Adrenal gland (tissue), 9 donors: ENCODE measurements at regions not wholly inside any gene's neighbourhood (a gene's known extent, or its start where the extent isn't known, plus 50 kb on each side); places are given as distances from the start of the nearest gene placed in this dataset.
A peak's percentile ranks its signal among the peaks of the same experiment; 100 is the strongest.

Experiments used
- DNase-seq, 7 donors: peaks; one replicate each; pipeline ENCODE4 v3.0.0-alpha.2; 2019 to 2020
- H3K27ac ChIP-seq, 5 donors: fragments of 200-600 bp; sonication (generic) in 4 of 5; 1 replicate in 3 of 5; 2 replicates in 2 of 5; pipeline versions ENCODE4 v1.5.1 to v1.8.0; 2016 to 2020; ENCODE audit warnings: mild to moderate bottlenecking in 1 of 5
- H3K27me3 ChIP-seq: fragments of 200-600 bp; 2 replicates; pipeline ENCODE4 v1.8.0; 2021
- H3K36me3 ChIP-seq, 2 donors: fragments of 200-600 bp; replicated peaks in 1 of 2; 1 replicate in 1 of 2; 2 replicates in 1 of 2; pipeline versions ENCODE4 v1.5.1 to v1.8.0; 2018 to 2022
- H3K4me1 ChIP-seq, 2 donors: fragments of 200-600 bp; replicated peaks in 1 of 2; 1 replicate in 1 of 2; 2 replicates in 1 of 2; pipeline versions ENCODE4 v1.5.1 to v1.8.0; 2018 to 2021
- H3K4me3 ChIP-seq, 4 donors: fragments of 200-600 bp; sonication (generic) in 3 of 4; one replicate each; pipeline ENCODE4 v1.5.1; 2016 to 2018
- H3K9me3 ChIP-seq, 3 donors: fragments of 200-600 bp; sonication (generic) in 1 of 3; replicated peaks in 1 of 3; 1 replicate in 2 of 3; 2 replicates in 1 of 3; pipeline versions ENCODE4 v1.5.1 to v1.8.0; 2016 to 2021
- POLR2A ChIP-seq, 2 donors: fragments of 450-650 bp; IDR thresholded peaks; one replicate each; pipeline ENCODE4 v1.6.1; 2017; ENCODE audit warnings: antibody characterized with exemption in 2 of 2, mild to moderate bottlenecking in 2 of 2, moderate library complexity in 1 of 2
- WGBS, 4 donors: extraction: QIAGEN DNeasy Blood & Tissue Kit in 2 of 4; methylation state at CpG; one replicate each; pipeline versions ENCODE4 v1.1.5 to v1.1.7; 2013 to 2017; 5-methylcytosine and 5-hydroxymethylcytosine counted together
- intact Hi-C, 2 donors: fragments of 100-400 bp; cut with DNase I; formaldehyde crosslinking; loops; one replicate each; pipeline versions ENCODE4 v1.14.1 to v1.15.0; 2022 to 2023
- TF ChIP-seq, protein P1 (sequence below), 6 experiments: fragments of 450-650 bp in 4 of 6; fragments of 200-600 bp in 2 of 6; sonication (generic) in 1 of 6; IDR thresholded peaks; 1 replicate in 5 of 6; 2 replicates in 1 of 6; pipeline versions ENCODE4 v1.5.1 to v1.8.0; 2016 to 2021; ENCODE audit warnings: antibody characterized with exemption in 6 of 6, mild to moderate bottlenecking in 2 of 6, moderate library complexity in 1 of 6
- donor health status: healthy with polysubstance abuse.
- donor health status: Bipolar disorder and iron deficiency.
- donor health status: DM: yes; HTN: yes; CAD: no.
- donor health status: DM: no; HTN: no; CAD: no.
- donor health status: DM: no; HTN: no; CAD: no.

- peaks cover 0 to 28% of the 10 kb centered on the region in 2 donors for H3K4me1 ChIP-seq
- intact Hi-C loops, result loop anchor here (5.0 to 10.0 kb wide), 4 partner anchors 99 to 409 kb away; partner anchors contain the start of gene JADE1 (in 1 of the 2)
- WGBS, 4 donors, result 51 to 69% (median 67%) methylated on average over 3 to 4 of the region's 4 CpGs
- H3K4me3 ChIP-seq, result no peak overlapping the region
- no peak overlapping the region for H3K27ac ChIP-seq
- no peaks in the 10 kb centered on the region for H3K9me3 ChIP-seq
- H3K36me3 ChIP-seq, result no peaks in the 10 kb centered on the region
- no peaks in the 10 kb centered on the region for H3K27me3 ChIP-seq
- no peak for TF ChIP-seq POLR2A (IDR thresholded peaks at IDR 0.05)
- TF ChIP-seq, protein P1, sequence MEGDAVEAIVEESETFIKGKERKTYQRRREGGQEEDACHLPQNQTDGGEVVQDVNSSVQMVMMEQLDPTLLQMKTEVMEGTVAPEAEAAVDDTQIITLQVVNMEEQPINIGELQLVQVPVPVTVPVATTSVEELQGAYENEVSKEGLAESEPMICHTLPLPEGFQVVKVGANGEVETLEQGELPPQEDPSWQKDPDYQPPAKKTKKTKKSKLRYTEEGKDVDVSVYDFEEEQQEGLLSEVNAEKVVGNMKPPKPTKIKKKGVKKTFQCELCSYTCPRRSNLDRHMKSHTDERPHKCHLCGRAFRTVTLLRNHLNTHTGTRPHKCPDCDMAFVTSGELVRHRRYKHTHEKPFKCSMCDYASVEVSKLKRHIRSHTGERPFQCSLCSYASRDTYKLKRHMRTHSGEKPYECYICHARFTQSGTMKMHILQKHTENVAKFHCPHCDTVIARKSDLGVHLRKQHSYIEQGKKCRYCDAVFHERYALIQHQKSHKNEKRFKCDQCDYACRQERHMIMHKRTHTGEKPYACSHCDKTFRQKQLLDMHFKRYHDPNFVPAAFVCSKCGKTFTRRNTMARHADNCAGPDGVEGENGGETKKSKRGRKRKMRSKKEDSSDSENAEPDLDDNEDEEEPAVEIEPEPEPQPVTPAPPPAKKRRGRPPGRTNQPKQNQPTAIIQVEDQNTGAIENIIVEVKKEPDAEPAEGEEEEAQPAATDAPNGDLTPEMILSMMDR (IDR thresholded peaks at IDR 0.05), result no peak
- DNase-seq, result peak in 4 of 7 donors; percentile 36 to 58 (median 41)
Measured at GRCh38 chr4:128456171-128456570, 168.6 kb upstream of the PGRMC2 start.

DNA sequence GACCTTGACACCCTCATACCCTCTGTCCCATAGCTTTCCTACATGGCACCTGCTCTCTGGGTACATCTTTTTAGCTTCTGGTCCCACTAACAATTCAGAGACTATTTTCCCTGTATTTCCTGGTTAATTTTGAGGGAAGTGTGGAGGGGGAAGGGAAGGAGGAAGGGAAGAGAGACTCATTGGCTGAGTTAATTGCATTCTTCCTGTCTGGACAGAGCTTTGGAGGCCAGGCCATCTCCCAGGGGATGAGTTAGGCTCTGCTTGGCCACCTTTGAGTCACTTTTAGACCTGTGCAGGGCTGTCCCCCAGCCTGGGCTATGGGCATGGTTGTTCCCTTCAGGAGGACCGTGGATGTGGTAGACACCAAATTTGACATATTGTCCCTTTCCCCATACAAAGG is 167.9 kb upstream of the PGRMC2 start:
- intact Hi-C loops, result loop anchor here (5.0 to 10.0 kb wide), 4 partner anchors 99 to 409 kb away; partner anchors contain the start of gene JADE1 (in 1 of the 2)
- TF ChIP-seq POLR2A (IDR thresholded peaks at IDR 0.05), result no peak
- TF ChIP-seq, protein P1 (IDR thresholded peaks at IDR 0.05), result no peak
- Histone ChIP-seq H3K4me1 (peaks cover 0 to 22% of the 10 kb centered on the region in 2 donors), H3K9me3 (no peaks in the 10 kb centered on the region), H3K36me3 (no peaks in the 10 kb centered on the region), H3K27me3 (no peaks in the 10 kb centered on the region), H3K4me3 (no peak overlapping the region), H3K27ac (no peak overlapping the region)
- DNase-seq, result no peak
- WGBS, 4 donors, result 90 to 100% (median 98%) methylated on average over 1 of the region's 1 CpG

DNA sequence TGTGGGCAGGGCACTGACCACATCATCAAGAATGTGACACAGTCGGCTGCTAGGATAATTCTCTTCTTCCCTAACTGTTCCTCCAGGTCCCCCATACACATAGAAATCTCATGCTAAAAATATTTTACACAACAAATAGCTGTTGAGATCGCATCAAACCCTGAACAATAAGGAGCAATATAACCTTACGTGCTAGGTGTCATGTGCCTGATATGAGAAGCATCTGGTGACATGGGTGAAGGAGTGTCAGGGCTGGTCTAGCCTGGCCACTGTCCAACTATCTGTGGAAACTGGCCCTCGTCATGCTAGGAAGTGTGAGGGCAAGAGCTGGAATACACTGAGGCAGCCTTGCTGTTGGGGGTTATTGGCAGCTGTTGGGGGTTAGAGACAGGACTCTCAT is 167.3 kb upstream of the PGRMC2 start:
- no peak for DNase-seq
- Histone ChIP-seq H3K27ac (peak overlapping the region in 2 of 5 donors; percentile 3 to 68), H3K4me3 (no peak overlapping the region), H3K36me3 (no peaks in the 10 kb centered on the region), H3K27me3 (no peaks in the 10 kb centered on the region), H3K9me3 (no peaks in the 10 kb centered on the region), H3K4me1 (peaks cover 0 to 22% of the 10 kb centered on the region in 2 donors)
- TF ChIP-seq POLR2A (IDR thresholded peaks at IDR 0.05), result no peak
- 70 to 82% (median 77%) methylated on average over 4 of the region's 4 CpGs for WGBS, 4 donors
- intact Hi-C loops, result loop anchor here (5.0 to 10.0 kb wide), 6 partner anchors 100 to 410 kb away; partner anchors contain the start of gene JADE1 (in 1 of the 2)

DNA sequence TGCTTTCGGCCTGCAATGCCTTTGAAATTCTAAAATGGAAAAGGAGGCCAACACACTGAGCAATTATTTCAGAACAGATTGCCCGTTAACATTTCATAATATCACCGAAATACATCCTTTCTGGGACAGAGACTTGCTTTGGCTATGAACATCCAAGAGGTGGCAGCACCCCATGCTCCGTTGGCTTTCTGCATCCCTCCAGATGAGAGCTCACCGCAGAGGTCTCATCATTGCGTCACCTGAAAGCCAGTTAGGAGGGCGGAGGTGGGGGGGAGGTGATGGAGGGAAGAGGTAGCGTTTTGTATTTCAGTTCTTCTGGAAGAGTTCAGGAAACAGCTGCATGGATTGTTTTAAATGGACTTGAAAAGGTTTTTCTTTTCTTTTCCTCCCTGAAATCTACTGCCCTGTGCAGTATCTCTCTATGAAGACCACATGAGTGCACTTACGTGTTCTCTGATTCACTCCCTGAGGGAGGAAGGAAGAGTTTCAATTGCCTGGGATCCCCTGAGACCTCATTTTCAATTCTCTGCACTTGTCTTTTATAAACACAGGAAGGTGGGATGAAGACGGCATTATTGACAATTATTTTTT is 166.8 kb upstream of the PGRMC2 start:
- Histone ChIP-seq H3K36me3 (no peaks in the 10 kb centered on the region), H3K27me3 (no peaks in the 10 kb centered on the region), H3K27ac (peak overlapping the region in 2 of 5 donors; percentile 3 to 68), H3K4me3 (no peak overlapping the region), H3K4me1 (peaks cover 0 to 22% of the 10 kb centered on the region in 2 donors), H3K9me3 (no peaks in the 10 kb centered on the region)
- TF ChIP-seq POLR2A (IDR thresholded peaks at IDR 0.05), result no peak
- TF ChIP-seq, protein P1 (IDR thresholded peaks at IDR 0.05), result peak; percentile 66 to 90 (median 86)
- 10 to 11% (median 10%) methylated on average over 10 of the region's 10 CpGs for WGBS, 4 donors
- intact Hi-C loops, result loop anchor here (5.0 to 10.0 kb wide), 5 partner anchors 100 to 410 kb away; partner anchors contain the start of gene JADE1 (in 1 of the 2)
- DNase-seq, result peak; percentile 78 to 95 (median 89)
